ENCODE measurements at regions not wholly inside any gene's neighbourhood (a gene's known extent, or its start where the extent isn't known, plus 50 kb on each side); places are given as distances from the start of the nearest gene placed in this dataset.

- in situ Hi-C loops (cut with MboI; ENCODE audit: low pct_unique_long_range_greater_than_20kb, low sequenced_read_pairs, unreplicated experiment): no loop called here
- TF ChIP-seq CTCF (IDR thresholded peaks at IDR 0.05; ENCODE audit: extremely low read depth, insufficient read depth, missing control alignments): no peak
- no peak for DNase-seq (ENCODE audit: low spot score)
Measured at GRCh38 chr13:82720986-82721385, 1161.3 kb downstream of the SLITRK1 start.

GRCh38 chr13:82719987-82720386 lies 1162.3 kb downstream of the SLITRK1 start:
- no peak for TF ChIP-seq CTCF (IDR thresholded peaks at IDR 0.05; ENCODE audit: extremely low read depth, insufficient read depth, missing control alignments)
- in situ Hi-C loops (cut with MboI; ENCODE audit: low pct_unique_long_range_greater_than_20kb, low sequenced_read_pairs, unreplicated experiment): no loop called here
- DNase-seq (ENCODE audit: low spot score): no peak

- TF ChIP-seq CTCF (IDR thresholded peaks at IDR 0.05; ENCODE audit: extremely low read depth, insufficient read depth, missing control alignments): no peak
- in situ Hi-C loops (cut with MboI; ENCODE audit: low pct_unique_long_range_greater_than_20kb, low sequenced_read_pairs, unreplicated experiment): no loop called here
- DNase-seq (ENCODE audit: low spot score): no peak
Measured at GRCh38 chr13:82717249-82717648, 1165.0 kb downstream of the SLITRK1 start.

GRCh38 chr13:82713687-82714405 lies 1168.4 kb downstream of the SLITRK1 start:
- no peak for TF ChIP-seq CTCF (IDR thresholded peaks at IDR 0.05; ENCODE audit: extremely low read depth, insufficient read depth, missing control alignments)
- no peak for DNase-seq (ENCODE audit: low spot score)

GRCh38 chr13:82702513-82702912 lies 1179.8 kb downstream of the SLITRK1 start:
- TF ChIP-seq CTCF (IDR thresholded peaks at IDR 0.05; ENCODE audit: extremely low read depth, insufficient read depth, missing control alignments): no peak
- DNase-seq (ENCODE audit: low spot score): no peak
- in situ Hi-C loops (cut with MboI; ENCODE audit: low pct_unique_long_range_greater_than_20kb, low sequenced_read_pairs, unreplicated experiment): no loop called here

More at GRCh38 chr13:82713687-82714405, 1168.4 kb downstream of the SLITRK1 start:
- in situ Hi-C loops (cut with MboI; ENCODE audit: low pct_unique_long_range_greater_than_20kb, low sequenced_read_pairs, unreplicated experiment): no loop called here

- in situ Hi-C loops (cut with MboI; ENCODE audit: low pct_unique_long_range_greater_than_20kb, low sequenced_read_pairs, unreplicated experiment): no loop called here
- no peak for TF ChIP-seq CTCF (IDR thresholded peaks at IDR 0.05; ENCODE audit: extremely low read depth, insufficient read depth, missing control alignments)
- DNase-seq (ENCODE audit: low spot score): no peak
Measured at GRCh38 chr13:82701020-82701419, 1181.3 kb downstream of the SLITRK1 start.
